NOMO-1 treated with dmso at 0.1 percent for 144 hours (cell line): ENCODE measurements at regions not wholly inside any gene's neighbourhood (a gene's known extent, or its start where the extent isn't known, plus 50 kb on each side); places are given as distances from the start of the nearest gene placed in this dataset.
A peak's percentile ranks its signal among the peaks of the same experiment; 100 is the strongest.

Experiments used
- DNase-seq: peaks from one replicate; lab custom pipeline; 2025; ENCODE audit not compliant: unreplicated experiment; lab: John Stamatoyannopoulos, UW

GRCh38 chrX:15191830-15192229 is 78.1 kb downstream of the ASB9 start:
- no peak for DNase-seq

DNA sequence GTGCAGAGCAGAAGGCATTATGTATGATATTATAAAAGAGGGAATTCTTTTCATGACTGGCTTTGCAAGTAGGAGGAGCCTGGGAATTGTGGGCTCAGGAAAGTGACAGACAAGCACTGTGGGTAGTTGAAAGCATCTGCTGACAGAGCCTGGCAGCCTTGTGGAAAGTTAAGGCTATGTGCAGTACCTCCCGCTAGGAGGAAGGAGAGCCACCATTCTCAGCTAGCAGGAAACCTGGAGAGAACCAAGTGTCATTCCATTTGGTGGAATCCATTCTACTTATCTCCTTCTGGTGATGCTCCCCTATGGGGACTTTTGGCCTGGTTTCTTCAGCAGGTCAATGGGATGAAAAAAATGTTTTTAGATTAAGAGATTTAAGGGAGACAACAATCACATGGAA is 81.8 kb downstream of the ASB9 start:
- no peak for DNase-seq

DNA sequence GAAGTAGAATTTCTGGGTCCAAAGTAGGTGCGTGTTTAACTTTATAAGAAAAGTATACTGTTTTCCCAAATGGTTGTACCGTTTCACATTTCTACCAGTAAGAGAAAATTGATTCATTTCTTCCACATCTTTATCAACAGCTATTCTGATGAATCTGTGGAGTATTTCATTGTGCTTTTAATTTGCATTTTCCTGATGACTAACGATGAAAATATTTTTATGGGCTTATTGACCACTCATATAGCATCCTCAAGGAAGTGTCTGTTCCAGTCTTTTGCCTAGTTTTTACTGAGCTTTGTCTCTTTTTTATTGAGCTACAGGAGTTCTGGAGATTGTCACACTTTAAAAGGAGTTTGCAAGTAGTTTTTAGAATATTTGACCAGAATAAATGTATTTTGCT is 92.6 kb downstream of the ASB9 start:
- no peak for DNase-seq

DNA sequence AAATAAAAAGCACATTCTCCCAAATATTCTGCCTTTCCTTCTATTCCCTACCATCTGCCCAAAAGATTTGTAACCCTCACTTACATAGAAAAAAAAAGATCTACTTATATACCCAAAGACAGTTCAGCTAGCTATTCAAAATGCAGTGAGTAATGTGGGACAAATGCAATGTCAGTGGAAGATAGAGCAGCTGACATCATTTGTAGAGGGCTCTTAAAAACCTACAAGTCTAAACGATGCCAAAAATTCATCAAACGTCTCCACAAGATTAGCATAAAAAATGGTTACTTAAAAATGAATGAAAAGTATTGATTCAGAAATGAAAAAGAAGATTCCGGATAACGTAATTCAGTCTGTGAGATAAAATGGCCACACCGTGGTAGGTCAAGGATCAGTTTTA is 96.5 kb downstream of the ASB9 start:
- no peak for DNase-seq

DNA sequence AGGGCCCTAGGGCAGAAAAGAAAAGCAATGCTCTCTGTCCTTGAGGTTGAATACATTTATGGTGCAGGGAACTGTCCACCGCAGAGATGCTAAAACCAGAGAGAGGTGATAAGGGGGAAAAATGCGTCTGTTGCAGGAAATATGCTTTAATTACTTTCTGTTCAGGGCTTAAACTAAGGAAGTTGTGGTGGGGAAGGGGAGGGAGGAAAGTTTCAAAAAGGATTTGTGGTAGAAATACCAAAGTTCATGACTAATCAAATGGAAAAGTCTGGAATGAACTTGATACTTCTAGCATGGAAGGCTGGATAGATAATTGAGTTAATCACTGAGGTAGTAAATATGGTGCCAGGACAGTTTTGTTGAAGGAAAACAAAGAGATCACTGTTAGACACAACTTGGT is 99.0 kb downstream of the ASB9 start:
- DNase-seq = no peak

DNA sequence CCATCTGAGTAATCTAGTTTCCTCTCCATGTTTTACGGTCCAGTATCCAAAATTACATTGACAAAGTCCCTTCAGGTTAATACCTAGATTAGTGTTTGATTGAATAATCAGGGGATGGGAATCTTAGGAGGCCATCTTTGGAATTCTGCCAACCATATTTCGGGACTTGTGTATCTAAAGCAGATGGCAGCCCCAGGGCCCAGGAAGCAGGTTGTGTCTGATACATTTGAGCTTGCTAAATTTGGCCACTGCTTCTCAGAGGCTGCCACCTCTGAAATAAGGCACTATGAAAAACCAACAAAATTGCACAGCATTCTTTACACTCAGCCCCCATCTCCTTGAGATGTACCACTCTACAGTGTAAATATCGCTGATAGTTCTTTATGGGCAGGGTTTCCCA is 102.1 kb downstream of the ASB9 start:
- no peak for DNase-seq

- DNase-seq = no peak
Observed at GRCh38 chrX:15165832-15166231, 104.1 kb downstream of the ASB9 start.

DNA sequence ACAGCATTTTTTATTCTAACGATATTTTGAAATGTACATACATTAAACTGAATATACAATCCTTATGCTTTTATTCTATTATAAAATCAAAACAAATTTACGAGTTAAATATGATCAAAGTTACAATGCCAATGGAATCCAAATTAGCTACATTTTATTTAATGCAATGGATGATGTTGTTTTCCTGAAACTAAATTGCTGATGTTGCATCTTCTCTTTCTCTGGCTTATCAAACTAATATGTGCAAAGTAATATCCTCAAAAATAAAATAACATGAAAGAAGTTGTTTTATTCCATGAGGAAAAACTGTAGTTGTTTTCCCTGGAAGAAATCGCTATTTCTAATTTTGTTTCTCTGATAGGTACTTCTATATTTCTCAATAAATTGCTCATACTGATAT is 106.8 kb downstream of the ASB9 start:
- no peak for DNase-seq

DNA sequence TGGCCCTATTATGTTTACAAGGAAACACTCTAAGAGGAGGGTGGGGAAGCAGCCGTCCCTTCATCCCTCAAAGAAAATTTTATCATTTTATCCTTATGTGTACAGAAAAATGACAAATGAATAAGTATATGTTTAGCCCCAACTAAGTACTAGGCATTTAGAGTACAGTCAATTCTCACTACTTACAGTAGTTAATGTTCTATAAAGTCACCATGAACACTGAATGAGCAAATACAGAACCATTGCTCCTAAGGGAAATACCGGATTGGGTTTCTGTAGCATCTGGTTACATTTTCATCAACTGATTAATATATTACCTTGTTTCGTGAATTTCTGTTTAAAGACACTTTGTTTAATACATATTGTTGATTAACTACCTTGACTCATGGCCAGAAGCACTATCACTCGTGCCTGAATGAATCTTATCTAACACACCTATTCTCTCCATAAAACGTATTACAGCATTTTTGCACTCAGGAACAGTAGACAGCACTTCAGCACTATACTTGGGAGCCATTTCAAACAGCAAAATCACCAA is 109.3 kb downstream of the ASB9 start:
- no peak for DNase-seq

GRCh38 chrX:15158736-15159406 is 111.0 kb downstream of the ASB9 start:
- DNase-seq = no peak

DNA sequence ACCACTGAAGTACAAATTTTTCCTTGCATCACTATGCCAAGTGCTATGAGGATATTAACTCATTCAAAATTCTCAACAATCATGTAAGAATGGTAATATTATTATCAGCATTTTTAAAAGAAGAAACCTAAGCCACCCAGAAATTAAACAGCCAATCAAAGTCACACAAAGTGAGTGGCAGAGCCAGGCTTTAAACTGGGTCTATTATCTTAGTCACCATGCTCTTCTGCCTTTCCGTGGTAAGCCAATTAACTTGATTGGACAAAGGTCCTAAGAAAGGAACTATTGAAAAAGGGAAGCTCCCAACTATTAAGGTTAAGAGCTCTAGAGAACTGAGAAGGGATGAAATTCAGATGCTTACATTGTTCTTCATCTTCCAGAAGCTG is 111.5 kb downstream of the ASB9 start:
- DNase-seq = peak; percentile 9

GRCh38 chrX:15157624-15158023 is 112.3 kb downstream of the ASB9 start:
- no peak for DNase-seq

DNA sequence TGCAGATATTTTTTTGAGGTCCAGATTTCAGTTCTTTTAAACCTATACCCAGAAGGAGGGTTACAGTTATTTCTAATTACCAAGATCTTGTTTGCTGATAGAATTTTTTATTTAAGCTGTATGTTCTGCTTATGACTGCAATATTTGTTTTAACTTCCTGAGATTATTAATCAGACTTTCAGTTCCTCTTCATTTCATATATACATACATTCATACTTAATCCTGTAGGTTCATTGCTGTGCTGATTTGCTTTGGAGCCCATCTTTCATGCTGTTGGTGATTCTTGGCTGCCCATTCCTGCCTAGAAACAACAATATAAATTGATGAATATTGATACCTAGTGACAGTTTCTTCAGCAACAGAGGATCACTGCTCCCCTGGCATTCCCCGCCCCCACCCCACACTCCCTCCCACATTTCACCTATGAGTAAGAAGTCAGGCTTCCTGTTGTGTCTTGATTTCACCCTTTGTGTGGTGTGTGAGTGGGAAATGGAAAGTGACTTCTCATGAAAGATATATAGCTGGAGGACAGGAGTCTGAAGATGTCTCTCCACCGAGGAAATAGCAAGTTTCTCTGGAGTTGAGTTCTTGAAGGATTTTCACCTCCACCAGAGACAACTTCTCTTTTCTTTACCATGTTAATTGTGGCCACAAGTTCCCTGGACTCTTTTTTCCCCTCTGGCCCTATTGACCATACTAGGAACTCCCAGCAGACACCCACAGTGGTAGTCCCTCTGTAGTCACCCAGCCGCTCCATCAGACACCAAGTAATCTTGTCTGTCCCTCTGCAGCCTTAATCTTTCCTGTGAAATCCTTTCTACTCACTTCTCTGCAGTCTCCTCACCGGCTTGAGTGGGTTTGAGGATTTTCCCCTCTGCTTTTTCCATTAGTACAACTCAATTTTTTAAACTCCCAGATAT is 118.4 kb downstream of the ASB9 start:
- no peak for DNase-seq

DNA sequence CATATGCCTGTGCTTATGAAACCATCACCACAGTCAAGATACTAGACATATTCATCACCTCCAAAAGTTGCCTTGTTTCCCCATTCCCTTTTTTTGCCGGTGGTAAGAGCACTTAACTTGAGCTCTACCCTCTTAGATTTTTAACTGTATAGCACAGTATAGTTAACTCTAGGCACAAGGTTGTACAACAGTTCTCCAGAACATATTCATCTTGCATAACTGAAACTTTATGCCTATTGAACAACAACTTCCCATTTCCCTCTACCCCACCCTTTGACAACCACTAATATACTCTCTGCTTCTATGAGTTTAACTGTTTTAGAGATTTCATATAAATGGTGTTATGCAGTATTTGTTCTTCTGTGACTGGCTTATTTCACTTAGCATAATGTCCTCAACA is 119.3 kb downstream of the ASB9 start:
- peak; percentile 18 for DNase-seq

DNA sequence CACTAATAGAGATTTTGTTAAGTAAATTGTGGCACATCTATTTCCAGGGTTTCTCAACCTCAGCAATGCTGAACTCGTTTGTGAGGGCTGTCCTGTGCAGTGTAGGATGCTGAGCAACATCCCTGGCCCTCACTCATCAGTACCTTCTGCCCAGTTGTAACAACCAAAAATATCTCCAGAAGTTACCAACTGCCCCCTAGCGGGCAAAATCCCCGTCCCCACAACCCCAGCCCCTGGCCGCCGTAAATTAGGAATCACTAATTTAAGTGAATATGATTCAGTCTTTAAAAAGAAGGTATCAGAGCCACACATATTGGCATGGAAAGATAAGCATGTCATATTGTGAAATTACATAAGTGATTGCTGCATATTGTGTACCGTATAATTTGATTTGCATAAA is 123.4 kb downstream of the ASB9 start:
- DNase-seq = no peak

DNA sequence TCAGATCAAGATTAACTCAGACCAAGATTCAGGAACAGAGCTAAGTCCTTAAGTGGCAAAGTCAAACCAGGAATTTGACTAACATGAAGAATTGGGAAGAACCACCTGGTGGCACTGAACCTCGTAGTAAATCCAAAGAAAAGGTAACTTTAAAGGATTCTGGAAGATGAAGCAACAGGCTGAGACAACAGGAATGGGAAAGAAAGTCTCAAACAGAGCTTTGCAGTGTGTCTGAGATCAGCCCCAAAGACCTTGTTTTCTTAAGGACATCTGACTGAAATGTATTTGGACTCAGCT is 126.1 kb downstream of the ASB9 start:
- no peak for DNase-seq

- peak; percentile 1 for DNase-seq
Observed at GRCh38 chrX:15143050-15143824, 126.6 kb downstream of the ASB9 start.

DNA sequence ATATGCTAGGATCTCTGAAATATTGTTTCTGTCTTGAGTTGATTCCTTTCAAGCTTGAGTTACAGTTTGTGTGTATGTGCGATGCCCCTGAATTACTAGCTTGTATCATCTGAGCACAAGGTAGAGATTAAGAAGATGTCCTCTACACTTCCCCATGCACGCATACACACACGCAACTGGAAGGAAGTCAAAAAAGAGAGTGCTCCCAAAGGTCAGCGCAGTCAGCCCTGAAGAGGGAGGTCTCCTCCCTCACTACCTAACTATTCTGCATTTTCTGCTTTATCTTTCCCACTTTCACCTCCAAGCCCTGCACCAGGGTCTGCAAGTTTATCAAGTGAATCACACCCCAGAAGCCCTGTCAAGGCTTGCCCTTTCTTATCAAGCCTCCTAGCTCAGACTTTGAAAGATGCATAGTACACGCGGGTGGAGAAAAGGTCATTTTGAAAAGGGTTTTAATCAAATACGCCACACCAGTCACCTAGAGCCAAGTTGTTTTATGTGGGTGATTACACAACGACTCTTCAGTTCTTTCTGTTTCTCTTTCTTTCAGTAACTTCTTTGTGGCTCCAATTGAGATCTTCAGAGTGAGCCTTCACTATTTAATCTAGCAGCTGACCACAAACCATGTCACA is 127.7 kb downstream of the ASB9 start:
- no peak for DNase-seq

- DNase-seq = no peak
Observed at GRCh38 chrX:15136795-15137194, 133.1 kb downstream of the ASB9 start.

GRCh38 chrX:15129412-15129811 is 140.5 kb downstream of the ASB9 start:
- no peak for DNase-seq

- DNase-seq = no peak
Observed at GRCh38 chrX:15128861-15129260, 141.0 kb downstream of the ASB9 start.
